Lower leg skin (tissue), 4 donors: ENCODE measurements at regions not wholly inside any gene's neighbourhood (a gene's known extent, or its start where the extent isn't known, plus 50 kb on each side); places are given as distances from the start of the nearest gene placed in this dataset.

Experiments
- DNase-seq, 2 donors: peaks; one replicate each; pipeline ENCODE4 v3.0.0-alpha.2; 2019; ENCODE audit warnings: low spot score in 2 of 2
- H3K4me3 ChIP-seq: fragments of 200-600 bp; sonication (generic); 2 replicates; pipeline ENCODE4 v1.5.1; 2017; ENCODE audit warnings: mild to moderate bottlenecking, low read depth; ENCODE audit not compliant: poor library complexity, severe bottlenecking
- POLR2A ChIP-seq, 2 donors: fragments of 450-650 bp; IDR thresholded peaks; one replicate each; pipeline ENCODE4 v1.6.1; 2016 to 2017; ENCODE audit warnings: antibody characterized with exemption in 2 of 2, mild to moderate bottlenecking in 1 of 2, moderate library complexity in 1 of 2
- WGBS, 2 donors: methylation state at CpG; one replicate each; pipeline ENCODE4 v1.1.5; 2018; 5-methylcytosine and 5-hydroxymethylcytosine counted together
- intact Hi-C: fragments of 100-400 bp; cut with DNase I; formaldehyde crosslinking; loops from one replicate; pipeline ENCODE4 v1.15.0; 2023; ENCODE audit warnings: low total_unique reads
- TF ChIP-seq, protein P1 (sequence below), 3 donors: fragments of 450-650 bp; IDR thresholded peaks; one replicate each; pipeline ENCODE4 v1.5.1; 2016; ENCODE audit warnings: antibody characterized with exemption in 3 of 3, mild to moderate bottlenecking in 3 of 3, moderate library complexity in 2 of 3

DNA sequence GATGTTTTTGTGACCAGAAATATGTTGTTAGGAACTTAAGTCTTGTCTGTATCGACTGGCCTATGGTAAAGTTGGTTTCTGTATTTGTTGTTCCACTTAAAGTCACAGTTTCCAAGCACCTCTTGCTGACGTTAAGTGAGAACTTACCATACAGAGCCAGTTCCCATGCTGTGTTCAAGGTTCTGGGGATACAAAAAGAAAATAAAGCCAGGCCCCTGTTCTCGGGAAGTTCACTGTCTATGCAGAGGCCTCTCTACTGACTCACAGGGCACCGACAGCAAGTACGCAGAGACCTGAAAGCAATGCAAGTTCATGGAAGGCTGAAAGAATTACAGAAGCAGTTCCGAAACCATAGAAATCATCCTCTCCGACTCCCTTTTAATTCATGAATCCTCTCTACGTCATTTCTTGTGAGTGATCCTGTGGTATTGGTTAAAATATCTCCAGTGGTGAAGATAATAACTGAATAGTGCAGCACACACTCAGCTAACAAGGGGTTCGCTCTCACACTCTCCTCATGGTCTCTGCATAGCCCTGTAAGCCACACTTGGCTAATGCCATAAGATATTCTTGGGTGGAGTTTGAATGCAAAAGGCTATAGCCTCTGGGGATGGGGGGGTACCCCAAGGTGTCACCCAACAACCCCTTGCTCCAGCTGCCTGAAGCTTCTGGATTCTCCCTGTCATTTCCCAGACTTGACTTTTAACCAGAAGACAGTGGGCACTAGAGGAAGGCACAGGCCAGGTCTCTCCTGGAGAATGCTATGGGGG, 91.2 kb upstream of the EXOC2 start:
- H3K4me3 ChIP-seq, result no peak overlapping the region
- 86 to 89% methylated on average over 9 of the region's 9 CpGs for WGBS, 2 donors
- TF ChIP-seq, protein P1, sequence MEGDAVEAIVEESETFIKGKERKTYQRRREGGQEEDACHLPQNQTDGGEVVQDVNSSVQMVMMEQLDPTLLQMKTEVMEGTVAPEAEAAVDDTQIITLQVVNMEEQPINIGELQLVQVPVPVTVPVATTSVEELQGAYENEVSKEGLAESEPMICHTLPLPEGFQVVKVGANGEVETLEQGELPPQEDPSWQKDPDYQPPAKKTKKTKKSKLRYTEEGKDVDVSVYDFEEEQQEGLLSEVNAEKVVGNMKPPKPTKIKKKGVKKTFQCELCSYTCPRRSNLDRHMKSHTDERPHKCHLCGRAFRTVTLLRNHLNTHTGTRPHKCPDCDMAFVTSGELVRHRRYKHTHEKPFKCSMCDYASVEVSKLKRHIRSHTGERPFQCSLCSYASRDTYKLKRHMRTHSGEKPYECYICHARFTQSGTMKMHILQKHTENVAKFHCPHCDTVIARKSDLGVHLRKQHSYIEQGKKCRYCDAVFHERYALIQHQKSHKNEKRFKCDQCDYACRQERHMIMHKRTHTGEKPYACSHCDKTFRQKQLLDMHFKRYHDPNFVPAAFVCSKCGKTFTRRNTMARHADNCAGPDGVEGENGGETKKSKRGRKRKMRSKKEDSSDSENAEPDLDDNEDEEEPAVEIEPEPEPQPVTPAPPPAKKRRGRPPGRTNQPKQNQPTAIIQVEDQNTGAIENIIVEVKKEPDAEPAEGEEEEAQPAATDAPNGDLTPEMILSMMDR (IDR thresholded peaks at IDR 0.05), result no peak
- TF ChIP-seq POLR2A (IDR thresholded peaks at IDR 0.05), result no peak
- intact Hi-C loops, result no loop called here
- DNase-seq, result no peak

- 60 to 65% methylated on average over 5 of the region's 5 CpGs for WGBS, 2 donors
- no peak for DNase-seq
- no peak overlapping the region for H3K4me3 ChIP-seq
- intact Hi-C loops, result no loop called here
- TF ChIP-seq, protein P1 (IDR thresholded peaks at IDR 0.05), result no peak
These were observed 89.2 kb upstream of the EXOC2 start for GRCh38 chr6:782141-782540.

DNA sequence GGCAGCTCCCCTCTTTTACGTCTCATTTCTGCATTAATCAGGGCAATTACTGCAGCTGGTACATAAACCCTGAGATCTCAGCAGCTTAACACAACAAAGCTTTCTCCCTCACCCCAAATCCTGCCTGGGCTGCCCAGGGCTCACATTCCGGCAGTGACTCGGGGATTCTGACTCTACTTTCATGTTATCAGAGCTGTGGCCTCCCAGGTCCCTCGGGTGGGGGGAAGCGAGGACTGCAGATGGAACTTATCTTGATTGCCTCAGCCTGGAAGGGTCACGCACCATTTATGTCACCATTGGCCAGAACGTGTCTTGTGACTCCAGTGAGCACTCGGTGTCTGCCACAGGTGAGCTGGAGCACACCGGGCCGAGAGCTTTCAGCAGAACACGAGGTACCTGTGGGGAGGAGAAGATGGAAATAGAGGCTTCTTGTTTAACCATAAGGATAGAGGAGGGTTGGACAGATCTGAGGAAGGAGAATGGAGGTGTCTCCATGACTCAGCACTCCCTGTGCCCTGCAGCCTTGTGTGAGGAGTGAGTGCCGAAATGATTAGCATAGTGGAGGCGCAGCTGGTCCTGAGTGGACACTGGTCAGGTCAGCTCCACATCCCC, 88.5 kb upstream of the EXOC2 start:
- intact Hi-C loops, result no loop called here
- H3K4me3 ChIP-seq, result no peak overlapping the region
- 68 to 74% methylated on average over 13 of the region's 13 CpGs for WGBS, 2 donors
- no peak for DNase-seq
- TF ChIP-seq, protein P1 (IDR thresholded peaks at IDR 0.05), result no peak
- no peak for TF ChIP-seq POLR2A (IDR thresholded peaks at IDR 0.05)

GRCh38 chr6:780706-781105, 87.8 kb upstream of the EXOC2 start:
- no peak for DNase-seq
- no peak overlapping the region for H3K4me3 ChIP-seq
- WGBS, 2 donors, result 77 to 80% methylated on average over 3 of the region's 3 CpGs
- TF ChIP-seq POLR2A (IDR thresholded peaks at IDR 0.05), result no peak
- TF ChIP-seq, protein P1 (IDR thresholded peaks at IDR 0.05), result no peak
- intact Hi-C loops, result no loop called here

DNA sequence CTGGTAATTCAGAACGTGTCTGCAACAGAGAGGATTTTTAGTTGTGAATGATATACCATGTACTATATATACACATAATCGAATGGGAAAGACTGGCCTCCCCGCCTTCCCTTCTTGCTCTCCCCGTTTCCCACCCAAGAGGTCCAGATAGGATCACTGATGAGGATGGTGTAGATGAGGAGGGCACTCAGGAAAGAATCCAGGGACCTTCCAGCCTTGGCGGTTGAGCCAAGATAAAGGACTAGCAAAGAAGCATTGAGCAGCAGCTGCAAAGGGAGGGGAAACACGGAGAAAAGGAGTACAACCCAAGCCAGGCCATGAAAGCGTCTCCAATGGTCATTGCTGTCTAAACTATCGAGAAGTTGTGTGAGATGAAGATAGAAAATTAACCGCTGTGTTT, 84.0 kb upstream of the EXOC2 start:
- intact Hi-C loops, result no loop called here
- WGBS, 2 donors, result 88 to 95% methylated on average over 9 of the region's 9 CpGs
- no peak for DNase-seq
- TF ChIP-seq, protein P1 (IDR thresholded peaks at IDR 0.05), result no peak
- H3K4me3 ChIP-seq, result no peak overlapping the region
